GM19043 (cell line): ENCODE measurements at regions not wholly inside any gene's neighbourhood (a gene's known extent, or its start where the extent isn't known, plus 50 kb on each side); places are given as distances from the start of the nearest gene placed in this dataset.
"Not testable (repeated sequence)": the region's sequence is repeated elsewhere in the genome, so short reads cannot be mapped to it uniquely, and the experiment has no call there.

Experiments used
- ATAC-seq: cut with Tn5 transposase; IDR thresholded peaks from one replicate; pipeline ENCODE4 v1.9.1; 2021; ENCODE audit warnings: low read depth; ENCODE audit not compliant: unreplicated experiment

GRCh38 chr11:90447618-90448017, 224.8 kb upstream of the CHORDC1 start:
- ATAC-seq: no peak

DNA sequence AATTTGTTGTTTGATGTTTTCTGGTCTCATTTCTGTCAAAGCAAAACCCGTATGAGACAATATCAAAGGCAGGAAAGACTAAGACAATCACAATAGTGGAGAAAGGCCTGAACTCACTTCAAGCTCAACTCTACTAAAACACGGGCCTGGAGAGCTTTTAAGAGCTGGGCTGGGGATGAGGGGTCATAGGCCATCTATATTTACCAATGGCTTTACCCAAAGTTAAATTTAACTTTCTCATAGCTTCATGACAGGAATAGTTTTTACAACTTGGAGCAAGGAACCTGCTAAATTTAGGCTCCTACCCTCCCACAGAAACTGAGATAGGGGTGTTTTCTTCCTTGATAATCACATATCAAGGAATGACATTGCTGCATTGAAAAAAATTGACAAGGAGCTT, 223.4 kb upstream of the CHORDC1 start:
- ATAC-seq: no peak

GRCh38 chr11:90438069-90438468, 215.2 kb upstream of the CHORDC1 start:
- ATAC-seq: no peak

- no peak for ATAC-seq
Measured at GRCh38 chr11:90434858-90435257, 212.0 kb upstream of the CHORDC1 start.

GRCh38 chr11:90428836-90429235, 206.0 kb upstream of the CHORDC1 start:
- no peak for ATAC-seq

DNA sequence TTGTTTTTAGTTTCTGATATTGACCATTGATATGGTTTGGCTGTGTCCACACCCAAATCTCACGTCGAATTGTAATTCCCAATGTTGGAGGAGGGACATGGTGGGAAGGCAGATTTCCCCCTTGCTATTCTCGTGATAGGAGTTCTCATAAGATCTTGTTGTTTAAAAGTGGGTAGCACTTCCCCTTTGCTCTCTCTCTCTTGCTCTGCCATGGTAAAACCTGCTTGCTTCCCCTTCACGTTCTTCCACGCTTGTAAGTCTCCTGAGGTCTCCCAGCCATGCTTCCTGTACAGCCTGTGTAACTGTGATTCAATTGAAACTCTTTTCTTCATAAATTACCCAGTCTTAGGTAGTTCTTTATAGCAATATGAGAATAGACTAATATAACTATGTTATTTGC, 203.6 kb upstream of the CHORDC1 start:
- ATAC-seq: no peak

GRCh38 chr11:90423378-90423777, 200.5 kb upstream of the CHORDC1 start:
- no peak for ATAC-seq

DNA sequence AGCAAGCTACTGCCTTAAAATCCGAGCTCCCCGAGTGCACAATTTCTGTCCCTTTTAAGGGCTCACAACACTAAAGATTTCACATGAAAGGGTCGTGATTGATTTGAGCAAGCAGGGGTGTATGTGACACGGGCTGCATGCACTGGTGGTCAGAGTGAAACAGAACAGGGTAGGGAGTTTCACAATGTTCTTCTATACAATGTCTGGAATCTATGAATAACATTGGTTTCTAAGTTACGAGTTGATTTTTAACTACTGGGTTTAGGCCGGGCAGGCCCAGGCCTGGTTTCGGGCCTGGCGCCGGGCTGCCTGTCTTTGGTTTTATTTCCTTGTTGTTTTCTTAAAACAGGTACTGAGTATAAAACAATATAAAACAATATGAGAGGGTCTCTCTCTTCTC, 199.9 kb upstream of the CHORDC1 start:
- not testable (repeated sequence) for ATAC-seq

DNA sequence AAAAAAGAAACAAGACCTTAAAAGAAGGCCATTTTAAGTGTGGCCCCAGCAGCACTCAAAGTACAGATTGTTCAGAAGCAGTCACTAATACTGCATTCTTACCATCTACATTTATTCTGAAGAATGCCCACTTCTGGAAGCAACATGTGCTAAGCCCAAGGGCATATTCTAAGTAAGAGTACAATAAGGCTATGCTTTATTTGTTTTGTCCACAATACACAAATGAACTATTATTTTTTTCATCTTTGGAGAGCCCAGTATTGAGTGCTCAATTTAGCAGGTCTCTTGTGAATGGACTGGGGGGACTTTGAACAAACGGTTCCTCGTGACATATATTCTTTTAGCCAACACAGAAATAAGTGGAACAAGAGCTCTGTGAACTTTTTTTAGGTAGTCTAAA, 191.4 kb upstream of the CHORDC1 start:
- no peak for ATAC-seq

GRCh38 chr11:90407350-90407749, 184.5 kb upstream of the CHORDC1 start:
- no peak for ATAC-seq

DNA sequence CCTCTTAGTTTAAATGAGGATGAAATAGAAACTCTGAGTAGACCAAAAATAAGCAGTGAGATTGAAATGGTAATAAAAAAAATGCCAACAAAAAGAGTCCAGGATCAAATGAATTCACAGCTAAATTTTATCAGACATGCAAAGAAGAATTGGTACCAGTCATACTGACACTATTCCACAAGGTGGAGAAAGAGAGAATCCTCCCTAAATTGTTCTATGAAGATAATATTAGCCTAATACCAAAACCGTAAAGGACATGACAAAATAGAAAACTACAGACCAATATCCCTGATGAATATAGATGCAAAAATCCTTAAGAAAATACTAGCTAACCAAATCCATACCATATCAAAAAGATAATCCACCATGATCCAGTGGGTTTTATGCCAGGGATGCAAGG, 169.8 kb upstream of the CHORDC1 start:
- no peak for ATAC-seq

DNA sequence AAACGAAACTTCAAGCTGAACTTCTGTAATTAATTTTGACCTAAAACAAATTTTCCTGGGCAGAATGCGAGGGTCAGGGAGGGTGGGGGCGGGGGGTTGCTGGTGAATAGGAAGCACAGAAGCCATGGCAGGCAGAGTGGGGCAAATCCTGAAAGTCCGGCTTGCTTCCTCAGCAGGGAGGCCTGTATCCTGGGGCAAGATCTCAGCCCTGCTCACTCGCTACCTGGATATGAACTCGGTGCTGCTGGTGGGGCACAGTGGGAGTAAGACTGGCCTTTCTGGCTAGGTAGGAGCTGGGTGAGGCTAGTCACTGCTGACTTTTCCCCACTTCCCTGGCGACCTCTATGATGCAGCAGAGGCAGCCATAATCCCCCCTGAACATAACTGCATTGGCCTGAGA, 168.9 kb upstream of the CHORDC1 start:
- ATAC-seq: no peak

DNA sequence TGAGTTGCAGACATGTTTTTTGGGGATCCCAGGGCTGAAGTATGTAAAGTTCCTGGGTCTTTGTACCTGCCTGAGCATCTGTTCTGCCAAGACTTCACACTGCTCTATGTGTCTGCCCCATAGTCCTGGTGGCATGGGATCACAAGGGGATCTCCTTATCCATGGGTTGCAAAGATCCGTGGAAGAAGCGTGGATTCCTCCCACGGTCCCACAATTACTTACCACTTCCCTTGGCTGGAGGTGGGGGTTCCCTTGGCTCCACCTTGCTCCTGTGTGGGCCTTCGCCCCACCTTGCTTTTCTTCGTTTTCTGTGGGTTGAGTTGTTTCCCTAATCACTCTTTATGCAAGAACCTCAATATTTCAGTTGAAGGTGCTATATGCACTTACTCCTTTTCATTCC, 157.4 kb upstream of the CHORDC1 start:
- no peak for ATAC-seq

GRCh38 chr11:90373971-90374370, 151.1 kb upstream of the CHORDC1 start:
- no peak for ATAC-seq

GRCh38 chr11:90364527-90364926, 141.7 kb upstream of the CHORDC1 start:
- no peak for ATAC-seq

DNA sequence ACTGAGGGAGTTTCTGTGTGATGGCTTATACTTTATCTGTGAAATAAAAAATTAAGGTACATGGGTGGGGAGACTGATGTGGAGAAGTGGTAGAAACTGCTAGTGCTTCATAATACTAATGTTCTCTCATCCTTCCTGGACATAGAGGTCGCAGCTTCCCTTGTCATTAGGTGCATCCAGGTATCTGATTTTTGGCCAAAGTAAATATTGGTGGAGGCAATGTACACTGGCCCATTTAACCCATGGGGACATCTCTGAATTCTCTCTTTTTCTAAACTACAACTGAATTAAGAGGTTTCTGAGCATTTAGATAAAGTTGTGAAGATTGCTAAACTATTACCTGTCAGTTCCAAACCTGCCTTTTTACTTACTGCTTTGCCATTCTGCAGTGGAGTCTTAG, 140.9 kb upstream of the CHORDC1 start:
- no peak for ATAC-seq

- ATAC-seq: no peak
Measured at GRCh38 chr11:90355200-90355599, 132.4 kb upstream of the CHORDC1 start.

GRCh38 chr11:90349731-90350130, 126.9 kb upstream of the CHORDC1 start:
- ATAC-seq: no peak

GRCh38 chr11:90344546-90344945, 121.7 kb upstream of the CHORDC1 start:
- no peak for ATAC-seq

DNA sequence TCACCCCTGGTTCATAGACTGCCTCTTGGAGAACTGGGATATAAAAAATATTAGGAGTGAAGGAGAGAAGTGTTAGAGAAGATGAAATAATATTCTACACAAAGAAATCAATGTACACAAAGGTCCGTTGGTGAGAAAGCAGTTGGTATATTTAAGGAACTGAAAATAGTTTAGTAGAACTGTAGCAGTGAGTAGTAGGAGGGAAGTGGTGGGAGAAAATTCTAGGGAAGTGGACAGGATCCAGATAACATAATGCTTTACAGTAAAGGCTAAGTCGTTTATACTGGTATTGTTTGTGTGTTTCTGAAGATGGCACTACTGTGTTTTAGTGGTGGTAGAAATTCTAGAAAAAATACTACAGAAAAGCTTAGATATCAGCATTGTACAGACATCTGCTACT, 120.8 kb upstream of the CHORDC1 start:
- ATAC-seq: no peak

DNA sequence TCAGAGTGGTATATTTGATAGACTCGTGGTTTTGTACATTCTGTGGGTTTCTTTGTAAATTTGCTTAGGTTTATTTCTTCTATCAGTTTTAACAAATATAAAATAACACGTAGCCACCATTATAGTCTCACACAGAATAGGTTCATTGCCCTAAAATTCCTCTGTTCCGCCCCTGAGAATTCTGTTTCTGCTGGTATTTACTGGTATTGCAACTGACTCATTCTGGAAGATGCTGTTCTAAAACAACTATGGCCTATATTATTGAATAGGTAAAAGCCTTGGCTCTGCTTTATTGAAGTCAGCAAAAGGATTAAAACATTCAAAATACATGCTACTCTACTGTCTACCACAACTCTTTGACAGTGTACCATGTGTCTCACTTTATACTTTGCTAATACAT, 119.1 kb upstream of the CHORDC1 start:
- no peak for ATAC-seq

- no peak for ATAC-seq
Measured at GRCh38 chr11:90332415-90332814, 109.6 kb upstream of the CHORDC1 start.

DNA sequence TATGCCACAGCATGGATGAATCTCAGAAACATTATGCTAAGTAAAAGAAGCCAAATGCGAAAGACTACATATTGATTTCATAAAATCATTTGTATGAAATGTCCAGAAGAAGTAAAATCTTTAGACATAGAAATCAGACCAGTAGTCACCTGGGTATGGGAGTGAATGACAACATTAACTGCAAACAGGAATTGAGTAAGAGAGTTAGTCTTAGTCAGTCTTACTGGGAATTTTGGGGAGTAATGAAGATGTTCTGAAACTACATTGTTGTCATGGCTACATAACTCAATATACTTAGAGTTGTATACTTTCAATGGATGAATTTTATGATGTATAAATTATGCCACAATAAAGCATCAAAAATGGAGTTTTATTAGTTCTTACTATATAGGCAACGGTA, 107.8 kb upstream of the CHORDC1 start:
- ATAC-seq: no peak

DNA sequence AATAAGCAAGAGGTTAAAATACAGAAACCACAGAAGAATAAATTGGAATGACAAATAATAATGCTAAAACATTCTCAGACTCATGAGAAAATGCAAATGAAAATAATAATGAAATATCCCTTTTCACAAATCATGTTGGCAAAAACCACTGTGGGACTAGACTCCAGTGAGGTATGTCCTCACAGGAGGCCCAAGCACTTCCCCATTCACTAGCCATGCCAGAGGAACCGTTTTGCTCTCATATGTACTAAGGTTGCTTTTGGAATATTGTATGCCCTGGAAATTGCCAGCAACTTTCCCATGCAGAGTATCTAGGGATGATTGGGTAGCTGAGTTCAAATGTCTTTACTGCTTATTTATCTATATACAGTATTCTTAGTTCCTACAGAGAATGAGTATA, 106.2 kb upstream of the CHORDC1 start:
- ATAC-seq: no peak
